H1 (cell line): ENCODE measurements at regions not wholly inside any gene's neighbourhood (a gene's known extent, or its start where the extent isn't known, plus 50 kb on each side); places are given as distances from the start of the nearest gene placed in this dataset.

Source experiments
- E2F6 ChIP-seq: IDR thresholded peaks from 2 replicates; pipeline ENCODE4 v1.6.1; 2012; ENCODE audit warnings: inconsistent platforms
- NRF1 ChIP-seq: IDR thresholded peaks from 2 replicates; pipeline ENCODE4 v1.6.1; 2011; ENCODE audit warnings: mild to moderate bottlenecking, low read depth, low read length, improper control_type of control experiment
- SAP30 ChIP-seq: fragments of 300-600 bp; sonication (generic); IDR thresholded peaks from 2 replicates; pipeline ENCODE4 v1.7.1; 2012; ENCODE audit warnings: low read length, moderate library complexity, mild to moderate bottlenecking, inconsistent platforms; ENCODE audit not compliant: insufficient read depth, insufficient replicate concordance
- TBP ChIP-seq: IDR thresholded peaks from 2 replicates; pipeline ENCODE4 v1.6.1; 2011; ENCODE audit warnings: low read depth, low read length, improper control_type of control experiment

- TF ChIP-seq SAP30 (no peak), TBP (no peak), E2F6 (no peak), NRF1 (no peak)
- TF ChIP-seq, all 59 proteins: peak for 0
These were observed 180.2 kb downstream of the CCT6B start (continued) for GRCh38 chr17:34781071-34781470.
